HG03432 (cell line): ENCODE measurements at regions not wholly inside any gene's neighbourhood (a gene's known extent, or its start where the extent isn't known, plus 50 kb on each side); places are given as distances from the start of the nearest gene placed in this dataset.

Experiments used
- ATAC-seq: cut with Tn5 transposase; IDR thresholded peaks from one replicate; pipeline ENCODE4 v1.9.1; 2021; ENCODE audit warnings: mild to moderate bottlenecking, moderate library complexity; ENCODE audit not compliant: unreplicated experiment

- no peak for ATAC-seq
These were observed 292.3 kb upstream of the ID2 start for GRCh38 chr2:8389431-8390108.

GRCh38 chr2:8391126-8391525, 290.7 kb upstream of the ID2 start:
- no peak for ATAC-seq

GRCh38 chr2:8391584-8391983, 290.3 kb upstream of the ID2 start:
- ATAC-seq: no peak

GRCh38 chr2:8392098-8392866, 289.6 kb upstream of the ID2 start:
- ATAC-seq: no peak

- ATAC-seq: no peak
These were observed 288.4 kb upstream of the ID2 start for GRCh38 chr2:8393506-8393905.

- ATAC-seq: no peak
These were observed 287.7 kb upstream of the ID2 start for GRCh38 chr2:8394131-8394530.

- no peak for ATAC-seq
These were observed 287.1 kb upstream of the ID2 start for GRCh38 chr2:8394569-8395359.

- no peak for ATAC-seq
These were observed 286.1 kb upstream of the ID2 start for GRCh38 chr2:8395718-8396117.

GRCh38 chr2:8398040-8398668, 283.7 kb upstream of the ID2 start:
- ATAC-seq: no peak

GRCh38 chr2:8399731-8400130, 282.1 kb upstream of the ID2 start:
- no peak for ATAC-seq

- no peak for ATAC-seq
These were observed 281.7 kb upstream of the ID2 start for GRCh38 chr2:8400196-8400595.

GRCh38 chr2:8402222-8402621, 279.6 kb upstream of the ID2 start:
- no peak for ATAC-seq

- ATAC-seq: no peak
These were observed 278.0 kb upstream of the ID2 start for GRCh38 chr2:8403876-8404275.

- no peak for ATAC-seq
These were observed 276.5 kb upstream of the ID2 start for GRCh38 chr2:8405334-8405733.

GRCh38 chr2:8406271-8406670, 275.6 kb upstream of the ID2 start:
- ATAC-seq: no peak

- no peak for ATAC-seq
These were observed 274.5 kb upstream of the ID2 start for GRCh38 chr2:8407332-8407731.

- ATAC-seq: peak; percentile 89
These were observed 273.0 kb upstream of the ID2 start for GRCh38 chr2:8408560-8409460.

- no peak for ATAC-seq
These were observed 272.2 kb upstream of the ID2 start for GRCh38 chr2:8409461-8410260.

GRCh38 chr2:8412082-8412481, 269.8 kb upstream of the ID2 start:
- no peak for ATAC-seq
